HEK293 (cell line): ENCODE measurements at regions not wholly inside any gene's neighbourhood (a gene's known extent, or its start where the extent isn't known, plus 50 kb on each side); places are given as distances from the start of the nearest gene placed in this dataset.

Experiments
- CTCF ChIA-PET: fragments of 350-600 bp; formaldehyde crosslinking; extraction: SDS; loops from one replicate; lab custom pipeline; 2021; ENCODE audit warnings: antibody characterized with exemption; lab: Yijun Ruan, JAX
- POLR2A ChIA-PET: fragments of 300-600 bp; formaldehyde crosslinking; extraction: SDS; loops from one replicate; lab custom pipeline; 2020; ENCODE audit warnings: antibody characterized with exemption, inconsistent platforms; lab: Yijun Ruan, JAX
- H3K27ac ChIP-seq: fragments of 200-500 bp; sonication (Bioruptor generic); 2 replicates; pipeline ENCODE4 v1.5.1; 2014; ENCODE audit warnings: low read depth, low read length, control low read depth, inconsistent platforms; ENCODE audit errors: extremely low read depth
- H3K36me3 ChIP-seq, 2 experiments: fragments of 200-500 bp in 1 of 2; sonication (Bioruptor generic) in 1 of 2; 1 replicate in 1 of 2; 2 replicates in 1 of 2; pipeline ENCODE4 v1.5.1; 2014 to 2017; ENCODE audit warnings: inconsistent platforms in 2 of 2, low read length in 2 of 2; ENCODE audit not compliant: control insufficient read depth in 2 of 2, insufficient read depth in 1 of 2
- H3K4me1 ChIP-seq: fragments of 200-500 bp; sonication (Bioruptor generic); 2 replicates; pipeline ENCODE4 v1.5.1; 2014; ENCODE audit warnings: mild to moderate bottlenecking, low read length, inconsistent platforms; ENCODE audit not compliant: control insufficient read depth, insufficient read depth
- H3K4me3 ChIP-seq: 2 replicates; pipeline ENCODE4 v1.5.1; 2011; ENCODE audit warnings: low read depth, mild to moderate bottlenecking, control low read depth, low read length, moderate library complexity
- H3K9me3 ChIP-seq: fragments of 200-500 bp; sonication (Bioruptor generic); 2 replicates; pipeline ENCODE4 v1.5.1; 2014; ENCODE audit warnings: low read depth, low read length, inconsistent platforms; ENCODE audit not compliant: control insufficient read depth, insufficient read depth
- BCL11A ChIP-seq: fragments of 450-650 bp; formaldehyde crosslinking; IDR thresholded peaks from 2 replicates; pipeline ENCODE4 v1.5.1; 2016; ENCODE audit warnings: low read depth, missing biosample characterization, missing genetic modification characterization
- BCL11B ChIP-seq: fragments of 450-650 bp; formaldehyde crosslinking; IDR thresholded peaks from 2 replicates; pipeline ENCODE4 v1.5.1; 2016; ENCODE audit warnings: low read depth, missing biosample characterization, missing genetic modification characterization
- IKZF3 ChIP-seq: fragments of 450-650 bp; IDR thresholded peaks from 2 replicates; pipeline ENCODE4 v1.5.0; 2018; ENCODE audit warnings: missing biosample characterization, mild to moderate bottlenecking, missing genetic modification characterization, moderate library complexity
- KLF16 ChIP-seq: fragments of 450-650 bp; formaldehyde crosslinking; IDR thresholded peaks from 2 replicates; pipeline ENCODE4 v1.5.1; 2017; ENCODE audit warnings: missing biosample characterization, missing genetic modification characterization
- KLF17 ChIP-seq: fragments of 450-650 bp; formaldehyde crosslinking; IDR thresholded peaks from 2 replicates; pipeline ENCODE4 v1.5.1; 2016; ENCODE audit warnings: missing biosample characterization, missing genetic modification characterization
- RBAK ChIP-seq: fragments of 450-650 bp; formaldehyde crosslinking; IDR thresholded peaks from 2 replicates; pipeline ENCODE4 v1.5.1; 2016; ENCODE audit warnings: missing biosample characterization, missing genetic modification characterization
- SETDB1 ChIP-seq: IDR thresholded peaks from one replicate; pipeline ENCODE4 v1.6.1; 2017; ENCODE audit warnings: mild to moderate bottlenecking, low read length, moderate library complexity, mixed read lengths; ENCODE audit not compliant: insufficient read length
- ZBTB1 ChIP-seq: fragments of 450-650 bp; formaldehyde crosslinking; IDR thresholded peaks from 2 replicates; pipeline ENCODE4 v1.5.1; 2016; ENCODE audit warnings: missing biosample characterization, missing genetic modification characterization
- ZNF10 ChIP-seq: fragments of 450-650 bp; formaldehyde crosslinking; IDR thresholded peaks from 2 replicates; pipeline ENCODE4 v1.5.1; 2017; ENCODE audit warnings: missing biosample characterization, missing genetic modification characterization
- ZNF132 ChIP-seq: fragments of 450-650 bp; formaldehyde crosslinking; IDR thresholded peaks from 2 replicates; pipeline ENCODE4 v1.5.1; 2017; ENCODE audit warnings: missing biosample characterization, missing genetic modification characterization, borderline replicate concordance
- ZNF133 ChIP-seq: fragments of 450-650 bp; formaldehyde crosslinking; IDR thresholded peaks from 2 replicates; pipeline ENCODE4 v1.5.1; 2016; ENCODE audit warnings: missing biosample characterization, missing genetic modification characterization
- ZNF175 ChIP-seq: fragments of 450-650 bp; formaldehyde crosslinking; IDR thresholded peaks from 2 replicates; pipeline ENCODE4 v1.5.1; 2016; ENCODE audit warnings: missing biosample characterization, missing genetic modification characterization
- ZNF341 ChIP-seq: fragments of 450-650 bp; formaldehyde crosslinking; IDR thresholded peaks from 2 replicates; pipeline ENCODE4; 2016; ENCODE audit warnings: low read depth, missing biosample characterization, missing genetic modification characterization
- ZNF501 ChIP-seq: fragments of 450-650 bp; formaldehyde crosslinking; IDR thresholded peaks from 2 replicates; pipeline ENCODE4 v1.5.1; 2016; ENCODE audit warnings: missing biosample characterization, missing genetic modification characterization
- ZNF549 ChIP-seq: fragments of 450-650 bp; IDR thresholded peaks from 2 replicates; pipeline ENCODE4 v1.5.1; 2018; ENCODE audit warnings: missing biosample characterization, missing genetic modification characterization, mild to moderate bottlenecking, inconsistent platforms, moderate library complexity
- ZNF623 ChIP-seq: fragments of 450-650 bp; formaldehyde crosslinking; IDR thresholded peaks from 2 replicates; pipeline ENCODE4 v1.5.1; 2016; ENCODE audit warnings: missing biosample characterization, missing genetic modification characterization
- ZNF660 ChIP-seq: fragments of 450-650 bp; IDR thresholded peaks from 2 replicates; pipeline ENCODE4 v1.5.1; 2018; ENCODE audit warnings: missing biosample characterization, mild to moderate bottlenecking, missing genetic modification characterization
- ZNF791 ChIP-seq: fragments of 450-650 bp; formaldehyde crosslinking; IDR thresholded peaks from 2 replicates; pipeline ENCODE4 v1.5.1; 2016; ENCODE audit warnings: missing biosample characterization, missing genetic modification characterization
- ZNF792 ChIP-seq: fragments of 450-650 bp; formaldehyde crosslinking; IDR thresholded peaks from 2 replicates; pipeline ENCODE4 v1.5.1; 2016; ENCODE audit warnings: missing biosample characterization, missing genetic modification characterization
- TF ChIP-seq, protein P1 (sequence below): fragments of 450-650 bp; formaldehyde crosslinking; IDR thresholded peaks from 2 replicates; pipeline ENCODE4 v1.5.1; 2016; ENCODE audit warnings: missing biosample characterization, missing genetic modification characterization
- TF ChIP-seq, protein P2 (sequence below): fragments of 450-650 bp; formaldehyde crosslinking; IDR thresholded peaks from 2 replicates; pipeline ENCODE4 v1.5.1; 2016; ENCODE audit warnings: missing biosample characterization, missing genetic modification characterization
- TF ChIP-seq, protein P3 (sequence below): fragments of 450-650 bp; formaldehyde crosslinking; IDR thresholded peaks from 2 replicates; pipeline ENCODE4 v1.5.1; 2016; ENCODE audit warnings: missing biosample characterization, missing genetic modification characterization, borderline replicate concordance
- TF ChIP-seq, protein P4 (sequence below): fragments of 450-650 bp; formaldehyde crosslinking; IDR thresholded peaks from 2 replicates; pipeline ENCODE4 v1.5.1; 2017; ENCODE audit warnings: missing biosample characterization, missing genetic modification characterization

- TF ChIP-seq, protein P1, sequence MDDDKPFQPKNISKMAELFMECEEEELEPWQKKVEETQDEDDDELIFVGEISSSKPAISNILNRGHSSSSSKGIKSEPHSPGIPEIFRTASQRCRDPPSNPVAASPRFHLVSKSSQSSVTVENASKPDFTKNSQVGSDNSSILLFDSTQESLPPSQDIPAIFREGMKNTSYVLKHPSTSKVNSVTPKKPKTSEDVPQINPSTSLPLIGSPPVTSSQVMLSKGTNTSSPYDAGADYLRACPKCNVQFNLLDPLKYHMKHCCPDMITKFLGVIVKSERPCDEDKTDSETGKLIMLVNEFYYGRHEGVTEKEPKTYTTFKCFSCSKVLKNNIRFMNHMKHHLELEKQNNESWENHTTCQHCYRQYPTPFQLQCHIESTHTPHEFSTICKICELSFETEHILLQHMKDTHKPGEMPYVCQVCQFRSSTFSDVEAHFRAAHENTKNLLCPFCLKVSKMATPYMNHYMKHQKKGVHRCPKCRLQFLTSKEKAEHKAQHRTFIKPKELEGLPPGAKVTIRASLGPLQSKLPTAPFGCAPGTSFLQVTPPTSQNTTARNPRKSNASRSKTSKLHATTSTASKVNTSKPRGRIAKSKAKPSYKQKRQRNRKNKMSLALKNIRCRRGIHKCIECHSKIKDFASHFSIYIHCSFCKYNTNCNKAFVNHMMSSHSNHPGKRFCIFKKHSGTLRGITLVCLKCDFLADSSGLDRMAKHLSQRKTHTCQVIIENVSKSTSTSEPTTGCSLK (tag by site-specific recombination) = no peak
- TF ChIP-seq ZNF501 (tag by site-specific recombination) (no peak), ZNF791 (tag by site-specific recombination) (no peak), IKZF3 (tag by site-specific recombination) (no peak), ZNF623 (tag by site-specific recombination) (no peak), KLF16 (tag by site-specific recombination) (no peak), ZNF132 (tag by site-specific recombination) (no peak), ZNF341 (tag by site-specific recombination) (no peak)
- TF ChIP-seq, protein P2, sequence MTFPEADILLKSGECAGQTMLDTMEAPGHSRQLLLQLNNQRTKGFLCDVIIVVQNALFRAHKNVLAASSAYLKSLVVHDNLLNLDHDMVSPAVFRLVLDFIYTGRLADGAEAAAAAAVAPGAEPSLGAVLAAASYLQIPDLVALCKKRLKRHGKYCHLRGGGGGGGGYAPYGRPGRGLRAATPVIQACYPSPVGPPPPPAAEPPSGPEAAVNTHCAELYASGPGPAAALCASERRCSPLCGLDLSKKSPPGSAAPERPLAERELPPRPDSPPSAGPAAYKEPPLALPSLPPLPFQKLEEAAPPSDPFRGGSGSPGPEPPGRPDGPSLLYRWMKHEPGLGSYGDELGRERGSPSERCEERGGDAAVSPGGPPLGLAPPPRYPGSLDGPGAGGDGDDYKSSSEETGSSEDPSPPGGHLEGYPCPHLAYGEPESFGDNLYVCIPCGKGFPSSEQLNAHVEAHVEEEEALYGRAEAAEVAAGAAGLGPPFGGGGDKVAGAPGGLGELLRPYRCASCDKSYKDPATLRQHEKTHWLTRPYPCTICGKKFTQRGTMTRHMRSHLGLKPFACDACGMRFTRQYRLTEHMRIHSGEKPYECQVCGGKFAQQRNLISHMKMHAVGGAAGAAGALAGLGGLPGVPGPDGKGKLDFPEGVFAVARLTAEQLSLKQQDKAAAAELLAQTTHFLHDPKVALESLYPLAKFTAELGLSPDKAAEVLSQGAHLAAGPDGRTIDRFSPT (tag by site-specific recombination) = no peak
- TF ChIP-seq, protein P3, sequence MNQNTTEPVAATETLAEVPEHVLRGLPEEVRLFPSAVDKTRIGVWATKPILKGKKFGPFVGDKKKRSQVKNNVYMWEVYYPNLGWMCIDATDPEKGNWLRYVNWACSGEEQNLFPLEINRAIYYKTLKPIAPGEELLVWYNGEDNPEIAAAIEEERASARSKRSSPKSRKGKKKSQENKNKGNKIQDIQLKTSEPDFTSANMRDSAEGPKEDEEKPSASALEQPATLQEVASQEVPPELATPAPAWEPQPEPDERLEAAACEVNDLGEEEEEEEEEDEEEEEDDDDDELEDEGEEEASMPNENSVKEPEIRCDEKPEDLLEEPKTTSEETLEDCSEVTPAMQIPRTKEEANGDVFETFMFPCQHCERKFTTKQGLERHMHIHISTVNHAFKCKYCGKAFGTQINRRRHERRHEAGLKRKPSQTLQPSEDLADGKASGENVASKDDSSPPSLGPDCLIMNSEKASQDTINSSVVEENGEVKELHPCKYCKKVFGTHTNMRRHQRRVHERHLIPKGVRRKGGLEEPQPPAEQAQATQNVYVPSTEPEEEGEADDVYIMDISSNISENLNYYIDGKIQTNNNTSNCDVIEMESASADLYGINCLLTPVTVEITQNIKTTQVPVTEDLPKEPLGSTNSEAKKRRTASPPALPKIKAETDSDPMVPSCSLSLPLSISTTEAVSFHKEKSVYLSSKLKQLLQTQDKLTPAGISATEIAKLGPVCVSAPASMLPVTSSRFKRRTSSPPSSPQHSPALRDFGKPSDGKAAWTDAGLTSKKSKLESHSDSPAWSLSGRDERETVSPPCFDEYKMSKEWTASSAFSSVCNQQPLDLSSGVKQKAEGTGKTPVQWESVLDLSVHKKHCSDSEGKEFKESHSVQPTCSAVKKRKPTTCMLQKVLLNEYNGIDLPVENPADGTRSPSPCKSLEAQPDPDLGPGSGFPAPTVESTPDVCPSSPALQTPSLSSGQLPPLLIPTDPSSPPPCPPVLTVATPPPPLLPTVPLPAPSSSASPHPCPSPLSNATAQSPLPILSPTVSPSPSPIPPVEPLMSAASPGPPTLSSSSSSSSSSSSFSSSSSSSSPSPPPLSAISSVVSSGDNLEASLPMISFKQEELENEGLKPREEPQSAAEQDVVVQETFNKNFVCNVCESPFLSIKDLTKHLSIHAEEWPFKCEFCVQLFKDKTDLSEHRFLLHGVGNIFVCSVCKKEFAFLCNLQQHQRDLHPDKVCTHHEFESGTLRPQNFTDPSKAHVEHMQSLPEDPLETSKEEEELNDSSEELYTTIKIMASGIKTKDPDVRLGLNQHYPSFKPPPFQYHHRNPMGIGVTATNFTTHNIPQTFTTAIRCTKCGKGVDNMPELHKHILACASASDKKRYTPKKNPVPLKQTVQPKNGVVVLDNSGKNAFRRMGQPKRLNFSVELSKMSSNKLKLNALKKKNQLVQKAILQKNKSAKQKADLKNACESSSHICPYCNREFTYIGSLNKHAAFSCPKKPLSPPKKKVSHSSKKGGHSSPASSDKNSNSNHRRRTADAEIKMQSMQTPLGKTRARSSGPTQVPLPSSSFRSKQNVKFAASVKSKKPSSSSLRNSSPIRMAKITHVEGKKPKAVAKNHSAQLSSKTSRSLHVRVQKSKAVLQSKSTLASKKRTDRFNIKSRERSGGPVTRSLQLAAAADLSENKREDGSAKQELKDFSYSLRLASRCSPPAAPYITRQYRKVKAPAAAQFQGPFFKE (tag by site-specific recombination) = no peak
These were observed 104.7 kb upstream of the NR2F2 start (continued) for GRCh38 chr15:96225642-96226259.

- CTCF ChIA-PET = no interaction called here
- POLR2A ChIA-PET = interaction anchor here (0.7 kb wide), 1 partner anchor 12 kb away, joined by 4 read pairs; no protein-coding TSS in a partner anchor
These were observed 99.8 kb upstream of the NR2F2 start for GRCh38 chr15:96230526-96231181.

More at GRCh38 chr15:96230526-96231181, 99.8 kb upstream of the NR2F2 start:
- Histone ChIP-seq H3K27ac (no peak overlapping the region), H3K9me3 (no peaks in the 10 kb centered on the region), H3K36me3 (no peaks in the 10 kb centered on the region), H3K4me1 (no peaks in the 10 kb centered on the region), H3K4me3 (no peak overlapping the region)
- TF ChIP-seq ZNF792 (tag by site-specific recombination) (no peak), ZNF133 (tag by site-specific recombination) (no peak), ZNF549 (no peak), BCL11B (tag by site-specific recombination) (no peak), BCL11A (tag by site-specific recombination) (no peak), ZNF660 (no peak), RBAK (tag by site-specific recombination) (no peak), ZNF175 (tag by site-specific recombination) (no peak), ZBTB1 (tag by site-specific recombination) (no peak), ZNF10 (tag by site-specific recombination) (no peak), KLF17 (tag by site-specific recombination) (no peak), SETDB1 (no peak)
- TF ChIP-seq, protein P4, sequence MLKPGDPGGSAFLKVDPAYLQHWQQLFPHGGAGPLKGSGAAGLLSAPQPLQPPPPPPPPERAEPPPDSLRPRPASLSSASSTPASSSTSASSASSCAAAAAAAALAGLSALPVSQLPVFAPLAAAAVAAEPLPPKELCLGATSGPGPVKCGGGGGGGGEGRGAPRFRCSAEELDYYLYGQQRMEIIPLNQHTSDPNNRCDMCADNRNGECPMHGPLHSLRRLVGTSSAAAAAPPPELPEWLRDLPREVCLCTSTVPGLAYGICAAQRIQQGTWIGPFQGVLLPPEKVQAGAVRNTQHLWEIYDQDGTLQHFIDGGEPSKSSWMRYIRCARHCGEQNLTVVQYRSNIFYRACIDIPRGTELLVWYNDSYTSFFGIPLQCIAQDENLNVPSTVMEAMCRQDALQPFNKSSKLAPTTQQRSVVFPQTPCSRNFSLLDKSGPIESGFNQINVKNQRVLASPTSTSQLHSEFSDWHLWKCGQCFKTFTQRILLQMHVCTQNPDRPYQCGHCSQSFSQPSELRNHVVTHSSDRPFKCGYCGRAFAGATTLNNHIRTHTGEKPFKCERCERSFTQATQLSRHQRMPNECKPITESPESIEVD (tag by site-specific recombination) = no peak
